Activated CD4-positive, alpha-beta T cell treated with anti-CD3 and anti-CD28 coated beads, Interleukin-2, amount 10 ng/mL, durations not matched to agents 24 days and 14 days (primary cell): ENCODE measurements at regions not wholly inside any gene's neighbourhood (a gene's known extent, or its start where the extent isn't known, plus 50 kb on each side); places are given as distances from the start of the nearest gene placed in this dataset.
"Not testable (repeated sequence)": the region's sequence is repeated elsewhere in the genome, so short reads cannot be mapped to it uniquely, and the experiment has no call there.

ENCODE experiments used
- DNase-seq: peaks from one replicate; pipeline ENCODE4 v3.0.0; 2022
- H3K27ac Mint-ChIP-seq: one replicate; pipeline ENCODE4 v1.8.0; 2022; ENCODE audit warnings: mild to moderate bottlenecking, mixed read lengths
- H3K27me3 Mint-ChIP-seq: one replicate; pipeline ENCODE4 v1.8.0; 2022; ENCODE audit warnings: mixed read lengths
- H3K36me3 Mint-ChIP-seq: one replicate; pipeline ENCODE4 v1.8.0; 2022; ENCODE audit warnings: low read depth, mild to moderate bottlenecking, mixed read lengths
- H3K4me1 Mint-ChIP-seq: one replicate; pipeline ENCODE4 v1.8.0; 2021; ENCODE audit warnings: mixed read lengths
- H3K4me3 Mint-ChIP-seq: one replicate; pipeline ENCODE4 v1.8.0; 2022; ENCODE audit warnings: mild to moderate bottlenecking, moderate library complexity, mixed read lengths
- H3K9me3 Mint-ChIP-seq: one replicate; pipeline ENCODE4 v1.8.0; 2021; ENCODE audit warnings: mixed read lengths
- intact Hi-C: fragments of 100-400 bp; cut with micrococcal nuclease; formaldehyde crosslinking; loops from one replicate; pipeline ENCODE4 v1.15.1; 2023

GRCh38 chr2:192413812-192414681, 219.3 kb upstream of the TMEFF2 start:
- intact Hi-C loops = no loop called here
- no peak overlapping the region for H3K4me3 Mint-ChIP-seq
- H3K27ac Mint-ChIP-seq = no peak overlapping the region
- no peak for DNase-seq
- no peaks in the 10 kb centered on the region for H3K9me3 Mint-ChIP-seq
- H3K27me3 Mint-ChIP-seq = no peaks in the 10 kb centered on the region
- no peaks in the 10 kb centered on the region for H3K4me1 Mint-ChIP-seq
- H3K36me3 Mint-ChIP-seq = no peaks in the 10 kb centered on the region

GRCh38 chr2:192412866-192413265, 218.1 kb upstream of the TMEFF2 start:
- DNase-seq, intact Hi-C loops, H3K27ac Mint-ChIP-seq, H3K4me3 Mint-ChIP-seq, H3K4me1 Mint-ChIP-seq, H3K36me3 Mint-ChIP-seq, H3K27me3 Mint-ChIP-seq, H3K9me3 Mint-ChIP-seq: not testable (repeated sequence)

GRCh38 chr2:192412394-192412793, 217.7 kb upstream of the TMEFF2 start:
- Mint-ChIP-seq H3K36me3 (no peaks in the 10 kb centered on the region), H3K9me3 (no peaks in the 10 kb centered on the region), H3K27ac (no peak overlapping the region), H3K4me3 (no peak overlapping the region), H3K4me1 (no peaks in the 10 kb centered on the region), H3K27me3 (no peaks in the 10 kb centered on the region)
- intact Hi-C loops = no loop called here
- DNase-seq = no peak

- no peak overlapping the region for H3K27ac Mint-ChIP-seq
- DNase-seq = no peak
- intact Hi-C loops = no loop called here
- no peaks in the 10 kb centered on the region for H3K36me3 Mint-ChIP-seq
- H3K27me3 Mint-ChIP-seq = no peaks in the 10 kb centered on the region
- no peaks in the 10 kb centered on the region for H3K9me3 Mint-ChIP-seq
- H3K4me3 Mint-ChIP-seq = no peak overlapping the region
- H3K4me1 Mint-ChIP-seq = no peaks in the 10 kb centered on the region
Observed at GRCh38 chr2:192411755-192412154, 217.0 kb upstream of the TMEFF2 start.

GRCh38 chr2:192410319-192410718, 215.6 kb upstream of the TMEFF2 start:
- no peaks in the 10 kb centered on the region for H3K9me3 Mint-ChIP-seq
- H3K4me1 Mint-ChIP-seq = no peaks in the 10 kb centered on the region
- no peak for DNase-seq
- no peaks in the 10 kb centered on the region for H3K27me3 Mint-ChIP-seq
- no peak overlapping the region for H3K4me3 Mint-ChIP-seq
- intact Hi-C loops = no loop called here
- H3K27ac Mint-ChIP-seq = no peak overlapping the region
- H3K36me3 Mint-ChIP-seq = no peaks in the 10 kb centered on the region

- H3K27me3 Mint-ChIP-seq = no peaks in the 10 kb centered on the region
Observed at GRCh38 chr2:192407692-192408091, 213.0 kb upstream of the TMEFF2 start.

GRCh38 chr2:192398236-192398635, 203.5 kb upstream of the TMEFF2 start:
- H3K9me3 Mint-ChIP-seq = no peaks in the 10 kb centered on the region
- DNase-seq = no peak
- intact Hi-C loops = no loop called here
- H3K4me1 Mint-ChIP-seq = no peaks in the 10 kb centered on the region
- no peak overlapping the region for H3K4me3 Mint-ChIP-seq
- no peaks in the 10 kb centered on the region for H3K36me3 Mint-ChIP-seq
- no peak overlapping the region for H3K27ac Mint-ChIP-seq
- no peaks in the 10 kb centered on the region for H3K27me3 Mint-ChIP-seq

More at GRCh38 chr2:192407692-192408091, 213.0 kb upstream of the TMEFF2 start:
- no peaks in the 10 kb centered on the region for H3K4me1 Mint-ChIP-seq
- no peak for DNase-seq
- H3K9me3 Mint-ChIP-seq = no peaks in the 10 kb centered on the region
- H3K4me3 Mint-ChIP-seq = no peak overlapping the region
- no peaks in the 10 kb centered on the region for H3K36me3 Mint-ChIP-seq
- intact Hi-C loops = no loop called here
- H3K27ac Mint-ChIP-seq = no peak overlapping the region

- H3K4me1 Mint-ChIP-seq = no peaks in the 10 kb centered on the region
- intact Hi-C loops = no loop called here
- H3K4me3 Mint-ChIP-seq = no peak overlapping the region
- H3K27me3 Mint-ChIP-seq = no peaks in the 10 kb centered on the region
- H3K27ac Mint-ChIP-seq = no peak overlapping the region
- no peaks in the 10 kb centered on the region for H3K36me3 Mint-ChIP-seq
- H3K9me3 Mint-ChIP-seq = no peaks in the 10 kb centered on the region
- DNase-seq = no peak
Observed at GRCh38 chr2:192394605-192395004, 199.9 kb upstream of the TMEFF2 start.

- H3K4me3 Mint-ChIP-seq = no peak overlapping the region
- H3K9me3 Mint-ChIP-seq = no peaks in the 10 kb centered on the region
- DNase-seq = no peak
- no peaks in the 10 kb centered on the region for H3K4me1 Mint-ChIP-seq
- H3K36me3 Mint-ChIP-seq = no peaks in the 10 kb centered on the region
- H3K27me3 Mint-ChIP-seq = no peaks in the 10 kb centered on the region
- intact Hi-C loops = no loop called here
- H3K27ac Mint-ChIP-seq = no peak overlapping the region
Observed at GRCh38 chr2:192391041-192391440, 196.3 kb upstream of the TMEFF2 start.

GRCh38 chr2:192390401-192390800, 195.7 kb upstream of the TMEFF2 start:
- no peak overlapping the region for H3K4me3 Mint-ChIP-seq
- DNase-seq = no peak
- intact Hi-C loops = no loop called here
- no peaks in the 10 kb centered on the region for H3K9me3 Mint-ChIP-seq
- H3K4me1 Mint-ChIP-seq = no peaks in the 10 kb centered on the region
- H3K36me3 Mint-ChIP-seq = no peaks in the 10 kb centered on the region
- no peaks in the 10 kb centered on the region for H3K27me3 Mint-ChIP-seq
- H3K27ac Mint-ChIP-seq = no peak overlapping the region

- H3K4me3 Mint-ChIP-seq, H3K9me3 Mint-ChIP-seq, H3K4me1 Mint-ChIP-seq, DNase-seq, H3K27me3 Mint-ChIP-seq, H3K36me3 Mint-ChIP-seq, intact Hi-C loops, H3K27ac Mint-ChIP-seq: not testable (repeated sequence)
Observed at GRCh38 chr2:192384191-192384590, 189.5 kb upstream of the TMEFF2 start.

- H3K27ac Mint-ChIP-seq = no peak overlapping the region
- H3K27me3 Mint-ChIP-seq = no peaks in the 10 kb centered on the region
- no peaks in the 10 kb centered on the region for H3K4me1 Mint-ChIP-seq
- intact Hi-C loops = no loop called here
- DNase-seq = no peak
- H3K9me3 Mint-ChIP-seq = peaks cover 4% of the 10 kb centered on the region
- no peaks in the 10 kb centered on the region for H3K36me3 Mint-ChIP-seq
- H3K4me3 Mint-ChIP-seq = no peak overlapping the region
Observed at GRCh38 chr2:192381082-192381481, 186.3 kb upstream of the TMEFF2 start.

- H3K4me1 Mint-ChIP-seq = no peaks in the 10 kb centered on the region
- H3K4me3 Mint-ChIP-seq = no peak overlapping the region
- peaks cover 4% of the 10 kb centered on the region for H3K9me3 Mint-ChIP-seq
- intact Hi-C loops = no loop called here
- H3K36me3 Mint-ChIP-seq = no peaks in the 10 kb centered on the region
- H3K27ac Mint-ChIP-seq = no peak overlapping the region
- no peaks in the 10 kb centered on the region for H3K27me3 Mint-ChIP-seq
- DNase-seq = no peak
Observed at GRCh38 chr2:192379736-192380135, 185.0 kb upstream of the TMEFF2 start.

GRCh38 chr2:192377173-192377572, 182.4 kb upstream of the TMEFF2 start:
- intact Hi-C loops = no loop called here
- Mint-ChIP-seq H3K4me3 (no peak overlapping the region), H3K9me3 (no peaks in the 10 kb centered on the region), H3K36me3 (no peaks in the 10 kb centered on the region), H3K27ac (no peak overlapping the region), H3K27me3 (no peaks in the 10 kb centered on the region), H3K4me1 (no peaks in the 10 kb centered on the region)
- no peak for DNase-seq

GRCh38 chr2:192373754-192374153, 179.0 kb upstream of the TMEFF2 start:
- DNase-seq = no peak
- Mint-ChIP-seq H3K27me3 (no peaks in the 10 kb centered on the region), H3K27ac (no peak overlapping the region), H3K9me3 (no peaks in the 10 kb centered on the region), H3K4me3 (no peak overlapping the region), H3K36me3 (no peaks in the 10 kb centered on the region), H3K4me1 (no peaks in the 10 kb centered on the region)
- intact Hi-C loops = no loop called here
